ENCODE measurements at regions not wholly inside any gene's neighbourhood (a gene's known extent, or its start where the extent isn't known, plus 50 kb on each side); places are given as distances from the start of the nearest gene placed in this dataset.

DNA sequence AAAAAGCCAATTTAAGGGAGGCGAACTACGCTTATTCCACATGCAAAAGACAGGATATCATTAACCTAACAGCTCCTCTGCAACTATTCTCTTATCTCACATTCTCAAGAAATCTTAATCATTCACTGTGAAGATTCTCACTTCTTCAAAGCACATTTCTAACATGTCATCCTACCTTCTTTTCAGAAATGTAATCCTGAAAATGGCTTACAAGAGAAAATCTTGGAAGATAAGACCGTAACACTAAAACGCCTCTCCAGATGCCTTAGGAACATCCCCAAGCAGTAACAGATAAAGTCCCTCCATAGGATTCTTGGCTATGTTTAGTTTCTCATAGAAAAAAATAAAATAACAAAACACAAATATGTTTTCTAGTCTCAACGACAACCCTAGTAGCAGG, 373.9 kb upstream of the CNTNAP5 start:
- Histone ChIP-seq H3K4me3 (replicated peaks in 1 of 3; ENCODE audit: low read depth in 2 of 3, low read length in 3 of 3) (no peak overlapping the region), H3K9me3 (replicated peaks in 1 of 2; ENCODE audit: control insufficient read depth in 1 of 2, insufficient read depth in 1 of 2, low read length in 2 of 2) (no peaks in the 10 kb centered on the region), H3K27me3 (ENCODE audit: control insufficient read depth in 2 of 2, insufficient read depth in 2 of 2, low read length in 2 of 2) (no peaks in the 10 kb centered on the region), H3K4me1 (ENCODE audit: control insufficient read depth in 1 of 2, insufficient read depth in 2 of 2, low read length in 2 of 2) (no peaks in the 10 kb centered on the region), H3K4me2 (replicated peaks; ENCODE audit: extremely low read depth, low read length, poor library complexity, severe bottlenecking) (no peak overlapping the region), H3K9ac (ENCODE audit: insufficient read depth, low read length, poor library complexity, severe bottlenecking) (no peak overlapping the region), H3K79me2 (ENCODE audit: insufficient read depth, low read length) (no peaks in the 10 kb centered on the region), H4K20me1 (ENCODE audit: insufficient read depth, low read length) (no peaks in the 10 kb centered on the region), H3K36me3 (replicated peaks in 1 of 2; ENCODE audit: control insufficient read depth in 1 of 2, insufficient read depth in 2 of 2, low read length in 2 of 2) (no peaks in the 10 kb centered on the region), H3K27ac (ENCODE audit: low read depth in 1 of 2, low read length in 2 of 2) (no peak overlapping the region), H2AFZ (ENCODE audit: insufficient read depth, low read depth, low read length, poor library complexity, severe bottlenecking) (no peak overlapping the region)
- Mint-ChIP-seq H3K4me3 (no peak overlapping the region), H3K4me1 (no peaks in the 10 kb centered on the region), H3K36me3 (no peaks in the 10 kb centered on the region), H3K9me3 (peaks cover 0 to 3% (median 0%) of the 10 kb centered on the region in 7 donors), H3K27ac (no peak overlapping the region), H3K27me3 (ENCODE audit: low read depth in 3 of 3) (peaks cover 0 to 2% (median 0%) of the 10 kb centered on the region in 3 donors)
- 95% methylated on average over 2 of the region's 5 CpGs for WGBS (ENCODE audit: insufficient coverage)
- DNase-seq: no peak
- no peak for TF ChIP-seq CTCF (IDR thresholded peaks at IDR 0.05)
- intact Hi-C loops (cut with micrococcal nuclease): no loop called here

DNA sequence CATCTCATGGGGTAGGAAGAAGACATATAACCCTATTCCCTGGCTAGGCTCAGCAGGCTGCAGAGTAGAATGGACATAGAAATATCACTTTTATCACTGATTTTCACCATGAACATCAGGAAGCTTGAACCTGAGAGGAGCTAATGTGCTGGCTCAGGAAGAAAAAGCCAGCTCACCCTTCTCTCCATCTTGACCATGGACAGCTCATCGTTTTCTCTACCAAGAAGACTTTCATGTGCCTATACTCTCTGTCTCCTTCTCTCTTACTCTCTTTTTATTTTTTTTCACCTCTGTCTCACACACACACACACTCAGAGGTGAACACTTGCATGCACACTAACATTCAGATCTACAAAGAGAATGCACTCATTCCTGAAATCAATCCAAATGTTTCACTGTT, 372.8 kb upstream of the CNTNAP5 start:
- H3K27ac ChIP-seq (ENCODE audit: low read depth in 1 of 2, low read length in 2 of 2): no peak overlapping the region
- no peak overlapping the region for H3K27ac Mint-ChIP-seq
- H3K9ac ChIP-seq (ENCODE audit: insufficient read depth, low read length, poor library complexity, severe bottlenecking): no peak overlapping the region
- H3K9me3 Mint-ChIP-seq: peaks cover 0 to 5% (median 0%) of the 10 kb centered on the region in 7 donors
- TF ChIP-seq CTCF (IDR thresholded peaks at IDR 0.05): no peak
- no peak for DNase-seq
- peaks cover 0 to 1% of the 10 kb centered on the region in 2 donors for H3K9me3 ChIP-seq (replicated peaks in 1 of 2; ENCODE audit: control insufficient read depth in 1 of 2, insufficient read depth in 1 of 2, low read length in 2 of 2)
- peaks cover 0 to 2% (median 0%) of the 10 kb centered on the region in 3 donors for H3K27me3 Mint-ChIP-seq (ENCODE audit: low read depth in 3 of 3)
- no peaks in the 10 kb centered on the region for H3K36me3 ChIP-seq (replicated peaks in 1 of 2; ENCODE audit: control insufficient read depth in 1 of 2, insufficient read depth in 2 of 2, low read length in 2 of 2)
- no peaks in the 10 kb centered on the region for H4K20me1 ChIP-seq (ENCODE audit: insufficient read depth, low read length)
- no peaks in the 10 kb centered on the region for H3K79me2 ChIP-seq (ENCODE audit: insufficient read depth, low read length)
- 78% methylated on average over 1 of the region's 1 CpG for whole genome bisulfite sequencing (ENCODE audit: insufficient coverage)
- H3K27me3 ChIP-seq (ENCODE audit: control insufficient read depth in 2 of 2, insufficient read depth in 2 of 2, low read length in 2 of 2): no peaks in the 10 kb centered on the region
- no peak overlapping the region for H3K4me3 ChIP-seq (replicated peaks in 1 of 3; ENCODE audit: low read depth in 2 of 3, low read length in 3 of 3)
- H3K4me2 ChIP-seq (replicated peaks; ENCODE audit: extremely low read depth, low read length, poor library complexity, severe bottlenecking): no peak overlapping the region
- no peak overlapping the region for H2AFZ ChIP-seq (ENCODE audit: insufficient read depth, low read depth, low read length, poor library complexity, severe bottlenecking)
- no peaks in the 10 kb centered on the region for H3K36me3 Mint-ChIP-seq
- H3K4me1 ChIP-seq (ENCODE audit: control insufficient read depth in 1 of 2, insufficient read depth in 2 of 2, low read length in 2 of 2): no peaks in the 10 kb centered on the region
- no peak overlapping the region for H3K4me3 Mint-ChIP-seq
- no peaks in the 10 kb centered on the region for H3K4me1 Mint-ChIP-seq
- intact Hi-C loops (cut with micrococcal nuclease): no loop called here

Data from CD14-positive monocyte (primary cell).